Stimulated activated CD4-positive, alpha-beta T cell treated with anti-CD3 and anti-CD28 coated beads, Interleukin-12 subunit alpha, Interleukin-12 subunit beta, amount 100 ng/mL, for 4 hours (primary cell): ENCODE measurements at regions not wholly inside any gene's neighbourhood (a gene's known extent, or its start where the extent isn't known, plus 50 kb on each side); places are given as distances from the start of the nearest gene placed in this dataset.

Experiments used
- DNase-seq: peaks from one replicate; pipeline ENCODE4 v3.0.0-alpha.2; 2020

DNA sequence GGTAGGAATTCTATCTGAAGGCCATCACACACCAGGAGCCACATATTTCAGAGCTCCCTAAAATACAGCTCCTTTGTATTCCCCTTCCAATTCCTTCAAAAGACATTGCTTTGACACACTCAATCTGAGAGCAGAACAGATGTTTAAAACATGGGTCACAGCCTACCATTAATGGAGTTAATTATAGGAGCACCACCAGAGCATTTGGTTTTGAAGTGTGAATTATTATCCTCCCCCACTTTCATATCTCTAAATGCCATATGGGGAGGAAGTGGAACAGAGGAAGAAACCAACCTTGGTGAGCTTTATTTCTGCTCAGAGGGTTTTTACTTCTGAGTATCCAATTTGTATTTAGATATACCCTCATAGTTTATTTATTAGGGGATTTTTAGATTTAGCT, 50.7 kb upstream of the TNFRSF21 start:
- no peak for DNase-seq

DNA sequence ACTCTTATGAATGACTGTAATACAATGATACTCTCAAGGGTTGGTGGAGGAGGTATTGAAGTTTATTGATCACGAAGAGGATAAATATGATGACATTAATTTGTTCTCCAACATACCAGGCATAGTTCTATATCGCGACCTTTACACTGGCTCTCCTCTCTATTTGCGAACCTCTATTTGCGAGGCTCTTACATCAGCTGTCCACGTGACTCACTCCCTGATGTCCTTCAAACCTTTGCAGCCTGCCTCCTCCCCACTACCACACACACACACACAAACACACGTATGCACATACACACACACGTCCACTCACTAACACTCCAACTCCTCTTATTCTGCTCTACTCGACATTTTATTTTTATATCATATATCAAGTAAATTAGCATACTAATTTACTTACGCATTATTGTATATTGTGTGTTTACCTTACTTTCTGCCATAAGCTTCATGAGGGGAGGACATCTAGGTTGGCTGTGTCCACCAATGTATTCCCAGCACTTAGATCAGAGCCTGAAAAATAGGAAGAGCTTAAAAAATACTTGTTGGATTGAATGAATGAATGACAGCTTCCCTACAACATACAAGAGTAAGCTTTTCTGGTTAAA, 53.3 kb upstream of the TNFRSF21 start:
- DNase-seq, result no peak

DNA sequence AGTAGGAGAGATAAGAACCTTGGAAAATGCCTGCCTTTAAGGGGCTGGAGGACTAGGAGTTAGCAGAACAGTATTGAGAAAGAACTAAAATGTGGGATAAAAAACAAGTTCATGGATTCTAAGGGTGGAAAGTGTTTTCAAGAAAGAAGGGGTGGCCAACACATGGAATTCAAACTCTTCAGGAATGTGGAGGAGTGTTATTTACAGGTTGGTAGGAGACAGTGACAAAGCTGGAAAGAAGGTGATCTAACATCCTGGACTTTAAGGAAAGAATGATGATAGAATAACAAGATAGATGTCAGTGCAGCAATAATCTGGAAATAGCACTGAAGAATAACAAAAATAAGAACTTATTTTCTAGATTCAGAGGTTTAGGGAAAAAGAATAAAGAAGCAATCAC, 54.0 kb upstream of the TNFRSF21 start:
- DNase-seq, result no peak

DNA sequence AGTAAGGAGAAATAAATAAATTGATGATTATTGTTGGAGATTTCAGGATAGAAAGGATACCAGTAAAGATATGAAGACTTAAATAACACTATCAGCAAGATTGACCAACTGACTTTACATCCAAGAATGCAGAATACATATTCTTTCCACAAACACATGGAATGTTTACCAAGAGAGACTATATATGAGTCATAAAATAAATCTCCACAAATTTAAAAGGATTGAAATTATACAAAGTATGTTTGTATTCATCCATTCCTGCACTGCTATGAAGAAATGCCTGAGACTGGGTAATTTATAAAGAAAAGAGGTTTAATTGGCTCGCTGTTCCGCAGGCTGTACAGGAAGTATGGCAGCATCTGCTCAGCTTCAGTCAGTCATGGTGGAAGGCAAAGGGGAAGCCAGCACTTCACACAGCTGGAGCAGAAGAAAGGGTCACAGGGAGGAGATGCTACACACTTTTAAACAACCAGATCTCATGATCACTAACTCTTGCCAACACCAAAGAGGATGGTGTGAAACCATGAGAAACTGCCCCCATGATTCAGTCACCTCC, 56.7 kb upstream of the TNFRSF21 start:
- no peak for DNase-seq

DNA sequence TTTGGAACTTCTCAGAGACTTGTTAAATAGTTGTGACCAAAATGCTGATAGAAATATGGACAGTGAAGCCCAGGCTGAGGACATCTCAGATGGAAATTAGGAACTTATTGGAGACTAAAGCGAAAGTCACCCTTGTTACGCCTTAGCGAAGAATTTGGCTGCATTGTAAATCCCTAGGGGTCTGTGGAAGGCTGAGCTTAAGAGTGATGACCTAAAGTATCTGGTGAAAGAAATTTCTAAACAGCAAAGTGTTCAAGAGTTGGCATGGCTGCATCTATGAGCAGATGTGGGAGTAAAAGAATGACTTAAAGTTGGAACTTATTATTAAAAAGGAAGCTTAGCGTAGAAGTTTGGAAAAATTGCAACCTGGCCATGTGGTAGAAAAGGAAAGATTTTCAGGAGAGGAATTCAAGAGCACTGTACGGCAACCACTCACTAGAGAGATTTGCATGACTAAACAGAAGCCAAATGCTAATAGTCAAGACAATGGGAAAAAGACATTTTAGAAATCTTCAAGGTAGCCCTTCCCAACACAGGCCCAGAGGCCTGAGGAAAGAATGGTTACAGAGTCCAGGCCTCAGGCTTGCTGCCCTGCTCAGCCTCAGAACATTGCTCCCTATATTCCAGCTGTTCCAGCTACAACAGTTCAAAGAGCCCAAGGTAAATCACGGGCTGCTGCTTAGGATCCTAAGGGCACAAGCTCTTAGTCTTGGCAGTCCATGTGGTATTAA, 61.6 kb upstream of the TNFRSF21 start:
- no peak for DNase-seq

DNA sequence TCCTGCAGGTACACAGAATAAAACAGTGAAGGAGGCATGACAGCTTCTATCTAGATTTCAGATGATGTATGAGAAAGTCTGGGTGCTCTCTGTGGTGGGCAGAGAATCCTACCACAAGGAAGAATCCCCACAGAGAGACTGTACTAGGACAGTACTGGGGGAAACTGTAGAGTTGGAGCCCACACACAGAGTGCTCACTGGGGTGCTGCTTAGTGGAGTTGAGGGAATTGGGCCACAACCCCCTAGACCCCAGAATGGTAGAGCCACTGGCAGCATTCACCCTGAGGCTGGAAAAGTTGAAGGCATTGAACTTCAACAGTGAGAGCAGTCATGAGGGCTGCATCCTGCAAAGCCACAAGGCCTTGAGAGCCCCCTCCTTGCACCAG, 62.2 kb upstream of the TNFRSF21 start:
- DNase-seq, result no peak

DNA sequence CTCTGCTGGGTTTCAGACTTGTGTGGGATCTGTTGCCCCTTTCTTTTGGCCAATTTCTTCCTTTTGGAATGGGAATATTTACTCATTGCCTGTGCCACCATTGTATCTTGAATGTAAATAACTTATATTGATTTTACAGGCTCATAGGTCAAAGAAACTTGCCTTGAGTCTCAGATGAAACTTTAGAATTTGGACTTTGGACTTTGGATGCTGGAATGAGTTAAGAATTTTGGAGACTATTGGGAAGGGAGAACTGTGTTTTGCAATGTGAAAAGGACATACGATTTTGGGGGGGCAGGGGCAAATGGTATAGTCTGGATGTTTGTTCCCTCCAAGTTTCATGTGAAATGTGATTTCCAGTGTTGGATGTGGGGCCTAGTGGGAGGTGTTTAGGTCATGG, 62.6 kb upstream of the TNFRSF21 start:
- DNase-seq, result no peak

DNA sequence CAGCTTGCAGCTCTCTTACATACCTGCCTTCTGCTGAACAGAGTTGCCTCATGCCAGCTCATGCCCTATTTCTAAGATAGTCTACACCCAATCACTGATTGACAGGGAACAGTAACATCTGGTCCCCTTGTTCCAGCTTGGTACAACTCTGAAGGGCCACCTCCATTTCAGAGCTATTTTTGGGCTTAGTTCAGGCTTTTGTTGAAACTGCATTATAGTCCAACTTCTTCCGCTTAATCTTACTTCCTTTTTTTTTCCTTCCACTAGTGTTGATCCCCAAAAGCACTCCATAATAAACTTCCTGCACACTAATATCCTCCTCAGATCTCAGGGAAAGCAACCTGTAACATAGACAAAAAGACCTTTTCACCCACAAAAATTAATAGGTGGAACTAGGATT, 65.7 kb upstream of the TNFRSF21 start:
- no peak for DNase-seq

DNA sequence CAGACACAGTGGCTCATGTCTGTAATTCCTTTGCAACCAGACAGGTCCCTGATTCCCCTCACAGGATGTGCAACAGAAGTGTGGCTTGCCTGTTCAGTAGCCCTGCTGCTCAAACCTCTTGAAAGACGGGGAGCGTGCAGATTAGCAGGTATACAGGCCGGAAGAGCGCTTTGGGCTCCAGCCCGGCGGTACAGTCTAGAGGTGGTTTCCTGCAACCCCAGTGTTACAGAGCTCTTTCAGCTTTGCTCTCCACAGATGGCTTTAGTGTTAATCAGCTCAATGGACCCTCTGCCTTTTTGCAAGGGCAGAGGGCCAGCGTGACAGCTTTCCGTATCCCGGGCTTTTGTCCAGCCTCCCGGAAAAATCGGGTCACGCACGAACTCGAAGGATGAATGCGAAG, 67.2 kb upstream of the TNFRSF21 start:
- no peak for DNase-seq

DNA sequence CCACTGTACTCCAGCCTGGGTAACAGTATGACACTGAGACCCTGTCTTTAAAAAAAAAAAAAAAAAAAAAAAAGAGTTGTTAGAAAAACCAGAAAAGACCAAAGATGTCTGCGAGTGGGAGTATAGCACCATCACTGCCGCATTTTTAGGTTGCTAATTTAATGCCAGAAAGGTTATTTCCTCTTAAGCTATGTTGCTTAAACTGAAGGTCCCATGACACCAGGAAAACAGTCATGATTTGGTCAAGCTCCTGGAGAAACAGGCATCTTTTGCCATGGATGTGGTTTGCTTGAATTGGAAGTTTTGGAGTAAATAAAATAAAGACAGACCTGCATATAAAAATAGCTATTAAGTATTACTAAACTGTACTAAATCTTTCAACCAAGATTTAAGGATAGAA, 68.3 kb upstream of the TNFRSF21 start:
- DNase-seq, result no peak

DNA sequence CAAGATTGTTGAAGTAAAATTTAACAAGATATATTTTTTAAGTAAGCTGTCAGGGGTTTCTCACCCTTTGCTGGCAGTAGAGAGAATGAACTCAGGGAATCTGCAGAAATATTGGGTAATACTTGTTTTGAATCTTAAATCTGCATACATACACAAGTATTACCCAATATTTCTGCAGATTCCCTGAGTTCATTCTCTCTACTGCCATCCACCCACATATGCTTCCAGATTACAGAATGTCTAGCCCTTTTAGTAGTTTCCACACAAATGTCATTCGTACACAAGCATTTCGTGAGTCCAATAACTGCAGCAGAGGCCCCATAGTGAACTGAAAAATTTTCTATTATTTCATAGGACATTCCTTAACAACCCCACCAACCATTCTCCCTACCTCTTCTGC, 69.6 kb upstream of the TNFRSF21 start:
- no peak for DNase-seq

DNA sequence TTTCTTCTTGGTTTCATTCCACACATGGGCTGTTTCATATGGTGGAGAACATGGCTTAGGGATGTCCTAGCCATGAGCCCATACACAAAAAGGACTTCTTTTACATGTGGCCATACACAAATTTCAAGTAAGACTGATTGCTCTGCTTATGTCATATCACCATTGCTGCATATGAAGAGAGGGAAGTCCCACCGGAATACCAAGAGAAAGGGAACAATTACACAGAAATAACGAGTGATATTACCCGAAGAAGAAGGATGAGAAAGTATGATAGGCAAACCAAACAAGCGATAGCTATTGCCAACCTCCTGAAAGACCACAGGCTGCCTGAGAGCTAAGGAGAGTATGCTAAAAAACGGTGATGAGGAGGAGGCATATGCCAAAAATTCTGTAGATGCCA, 70.5 kb upstream of the TNFRSF21 start:
- DNase-seq, result no peak

DNA sequence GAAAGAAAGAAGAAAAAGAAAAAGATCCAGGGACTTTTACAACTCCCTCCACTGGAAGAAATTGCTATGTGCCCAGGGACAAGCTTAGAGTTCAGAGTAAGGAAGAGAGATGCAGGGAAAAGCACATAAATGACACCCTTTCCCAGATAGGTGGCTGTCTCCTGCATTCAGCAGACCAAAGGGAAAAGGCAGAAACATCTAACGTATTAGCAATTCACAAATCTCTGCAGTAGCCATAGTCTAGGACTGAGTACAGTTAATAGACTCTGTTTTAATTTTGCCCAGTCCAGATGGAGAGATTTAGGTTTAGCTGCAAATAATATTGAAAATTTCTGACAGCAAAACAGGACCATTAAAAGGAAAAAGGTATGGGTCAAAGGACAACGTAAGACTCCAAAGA, 71.3 kb upstream of the TNFRSF21 start:
- no peak for DNase-seq

DNA sequence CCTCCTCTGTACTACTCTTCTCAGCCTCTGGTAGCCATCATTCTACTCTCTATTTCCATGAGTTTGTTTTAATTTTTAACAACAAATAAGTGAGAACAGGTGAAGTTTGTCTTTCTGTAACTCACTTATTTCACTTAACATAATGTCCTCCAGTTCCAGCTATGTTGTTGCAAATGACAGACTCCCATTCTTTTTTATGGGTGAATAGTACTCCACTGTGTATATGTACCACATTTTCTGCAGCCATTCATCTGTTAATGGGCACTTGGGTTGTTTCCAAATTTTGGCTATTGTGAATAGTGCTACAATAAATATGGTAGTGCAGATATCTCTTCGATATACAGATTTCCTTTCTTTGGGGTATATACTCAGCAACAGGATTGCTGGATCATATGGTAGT, 73.7 kb upstream of the TNFRSF21 start:
- no peak for DNase-seq

DNA sequence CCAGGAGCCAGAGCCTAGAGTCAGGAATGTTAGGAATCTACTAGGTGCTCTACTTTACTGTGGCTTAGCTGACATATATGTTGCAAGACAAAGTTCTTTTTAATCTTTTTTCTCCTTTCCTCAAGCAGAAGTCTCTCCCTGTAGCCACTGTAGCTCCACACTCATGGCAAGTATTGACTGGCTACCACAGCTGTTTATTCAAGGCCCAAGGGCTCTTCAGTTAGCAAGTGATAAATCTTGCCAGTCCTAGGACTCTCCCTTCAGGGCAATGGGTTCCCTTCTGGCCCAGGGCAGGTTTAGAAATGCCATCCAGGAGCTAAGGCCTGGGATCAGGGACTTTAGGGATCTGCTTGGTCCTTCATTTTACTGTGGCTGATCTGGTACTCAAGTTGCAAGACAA, 82.0 kb upstream of the TNFRSF21 start:
- no peak for DNase-seq

DNA sequence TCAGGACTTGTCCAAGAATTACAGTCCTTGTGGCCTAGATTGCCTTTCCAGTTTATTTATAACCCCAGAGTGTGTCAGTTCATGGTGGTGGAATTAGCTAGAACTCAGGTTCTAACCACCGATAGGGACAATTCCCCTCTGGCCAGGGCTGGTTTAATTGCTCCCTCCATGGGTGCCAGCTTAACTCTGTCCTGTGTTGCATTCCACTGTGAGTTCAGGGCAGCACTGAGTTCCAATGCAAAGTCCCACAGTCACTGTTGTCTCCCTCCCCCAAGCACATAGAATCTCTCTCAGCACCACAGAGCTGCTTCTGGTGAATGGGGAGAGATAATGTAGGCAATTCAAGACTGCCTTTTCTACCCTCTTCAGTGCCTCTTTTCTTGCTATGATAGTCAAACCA, 82.5 kb upstream of the TNFRSF21 start:
- no peak for DNase-seq

DNA sequence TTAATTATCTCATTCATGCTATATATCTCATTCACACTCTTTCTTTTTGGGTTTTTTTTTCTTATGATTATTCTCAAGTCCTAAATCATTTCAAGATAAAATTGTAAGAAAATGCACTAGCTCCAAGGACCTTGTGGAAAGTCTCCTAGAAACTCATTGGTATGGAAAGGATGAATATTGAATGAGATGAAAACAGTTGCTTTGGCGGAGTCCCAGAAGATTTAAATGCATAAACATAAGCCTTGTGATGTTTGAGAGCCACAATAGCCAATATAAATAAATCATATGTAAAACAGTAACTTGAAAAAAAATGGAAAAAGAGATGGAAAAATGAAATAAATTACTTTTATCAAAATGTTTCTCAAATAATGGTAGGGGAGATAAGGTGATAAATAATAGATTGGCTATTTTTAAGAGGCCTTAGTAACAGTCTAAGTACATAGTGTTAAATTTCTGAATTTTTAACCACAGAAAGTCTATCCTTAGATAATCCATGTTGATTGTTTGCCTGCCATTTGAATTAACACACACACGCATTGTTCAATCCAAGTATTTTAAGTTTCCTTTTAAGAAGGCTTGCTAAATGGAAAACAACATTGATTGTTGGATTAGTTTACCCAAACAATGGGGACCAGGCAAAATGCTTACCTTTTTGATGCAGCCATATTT, 81.1 kb upstream of the CD2AP start:
- DNase-seq, result no peak

DNA sequence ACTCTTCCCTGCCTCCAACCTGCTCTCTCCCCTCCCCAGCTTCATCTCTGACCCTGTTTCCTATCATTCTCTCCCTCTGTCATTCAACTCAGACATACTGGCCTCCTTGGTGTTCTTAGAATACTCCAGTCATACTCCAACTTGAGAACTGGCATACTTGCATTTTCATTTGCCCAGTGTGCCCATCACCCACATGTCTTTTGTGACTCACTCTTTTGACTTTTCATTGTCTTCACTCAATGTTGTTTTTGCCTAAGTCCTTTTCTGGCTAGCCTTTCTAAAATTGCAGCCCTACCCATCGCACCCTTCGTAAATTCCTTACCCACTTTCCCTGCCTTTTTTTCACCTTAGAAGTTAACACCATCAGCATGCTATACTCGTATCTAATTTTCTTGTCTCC, 77.0 kb upstream of the CD2AP start:
- no peak for DNase-seq

DNA sequence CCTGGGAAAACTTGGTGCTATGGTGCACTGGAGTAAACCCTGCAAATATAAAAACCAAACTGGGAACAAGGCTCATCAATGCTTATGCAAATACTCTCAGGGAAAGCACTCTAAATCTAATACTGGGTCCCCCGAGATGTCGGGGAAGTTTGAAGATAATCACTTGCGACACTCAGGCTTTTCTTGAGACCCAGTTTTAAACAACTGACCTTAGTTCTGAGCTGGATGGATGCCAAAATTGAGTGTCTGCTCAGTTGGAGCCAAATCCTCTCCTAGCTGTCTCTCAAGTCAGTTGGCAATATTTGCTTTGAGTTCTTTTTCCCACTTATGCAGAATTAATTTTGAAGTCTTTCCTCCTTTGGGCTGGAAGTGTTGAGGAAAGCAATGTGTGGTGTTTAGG, 75.5 kb upstream of the CD2AP start:
- no peak for DNase-seq

DNA sequence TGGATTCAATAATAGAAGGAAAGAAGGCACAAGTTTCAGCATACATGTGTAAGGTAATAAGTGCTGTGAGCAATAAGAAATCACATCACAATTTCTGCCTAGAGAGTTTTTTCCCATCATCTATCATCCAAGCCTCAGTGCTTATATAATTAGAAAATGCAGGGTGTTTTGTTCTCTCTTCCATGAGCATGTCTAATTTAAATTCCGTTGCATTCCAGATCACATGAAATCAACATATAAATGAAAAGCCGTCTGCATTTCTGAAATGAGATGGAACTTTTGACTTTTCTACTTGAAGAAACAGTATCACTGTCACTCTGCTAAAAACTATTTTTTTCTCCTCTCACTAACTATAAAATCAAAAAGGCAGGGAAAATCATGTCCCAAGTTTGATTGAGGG, 74.5 kb upstream of the CD2AP start:
- DNase-seq, result no peak

DNA sequence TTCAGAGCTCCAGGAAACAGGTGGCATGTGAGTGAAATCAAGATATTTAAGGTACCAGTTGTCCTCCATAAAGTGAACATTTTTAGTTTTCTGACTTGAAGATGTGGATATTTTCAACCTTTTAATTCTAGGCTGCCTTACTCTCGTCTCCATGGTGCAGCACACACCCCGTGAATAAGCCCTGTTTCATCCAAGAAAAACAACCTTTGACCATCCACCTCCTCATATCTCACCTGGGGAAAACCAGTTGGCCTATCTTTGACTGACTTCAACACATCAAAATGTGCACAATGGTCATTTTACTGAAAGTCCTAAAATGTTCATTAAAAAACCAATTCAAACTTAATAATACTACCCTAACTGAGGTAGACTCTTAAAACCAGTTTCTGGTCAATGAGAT, 73.8 kb upstream of the CD2AP start:
- no peak for DNase-seq

DNA sequence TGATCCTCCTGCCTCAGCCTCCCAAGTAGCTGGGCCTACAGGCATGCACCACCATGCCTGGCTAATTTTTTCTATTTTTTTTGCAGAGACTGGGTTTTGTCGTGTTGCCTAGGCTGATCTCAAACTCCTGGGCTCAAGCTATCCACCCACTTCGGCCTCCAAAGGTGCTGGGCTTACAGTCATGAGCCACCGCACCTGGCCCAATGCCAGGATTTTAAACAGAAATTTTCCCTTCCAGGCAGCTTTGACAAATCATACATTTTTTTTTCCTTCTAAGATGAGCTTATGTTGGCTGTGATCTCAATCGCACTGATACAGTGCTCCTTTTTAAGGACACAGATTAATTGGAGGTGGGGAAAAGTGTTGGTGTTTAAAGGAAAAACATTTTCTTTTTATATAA, 73.2 kb upstream of the CD2AP start:
- DNase-seq, result no peak

DNA sequence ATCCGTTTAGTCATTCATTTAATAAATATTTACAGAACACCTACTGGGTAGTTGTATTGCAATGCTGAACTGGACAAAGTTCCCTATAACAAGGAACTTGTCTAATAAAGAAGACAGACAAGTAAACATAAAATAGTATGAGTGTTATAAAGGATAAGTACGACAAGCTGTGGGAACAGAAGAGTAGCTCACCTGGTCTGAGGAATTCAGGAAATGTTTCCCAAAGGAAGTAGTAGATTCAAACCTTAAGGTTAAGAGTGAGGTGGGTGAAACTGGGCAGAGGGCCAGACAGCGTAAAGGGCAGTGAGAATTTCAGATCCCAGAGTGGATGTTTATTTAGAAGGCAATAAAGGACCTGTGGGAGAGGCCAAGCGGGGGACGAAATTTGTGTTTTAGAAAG, 72.3 kb upstream of the CD2AP start:
- no peak for DNase-seq
